ENCODE measurements at regions not wholly inside any gene's neighbourhood (a gene's known extent, or its start where the extent isn't known, plus 50 kb on each side); places are given as distances from the start of the nearest gene placed in this dataset.

GRCh38 chr20:23146857-23147637 lies 60.9 kb upstream of the CD93 start:
- TF ChIP-seq CTCF (conservative IDR thresholded peaks at IDR 0.05; ENCODE audit: low read depth, low read length) (no peak), SMC3 (IDR thresholded peaks at IDR 0.05; ENCODE audit: low read depth, low read length) (no peak), CEBPB (IDR thresholded peaks at IDR 0.05; ENCODE audit: low read depth, low read length) (no peak)
